ENCODE measurements at regions not wholly inside any gene's neighbourhood (a gene's known extent, or its start where the extent isn't known, plus 50 kb on each side); places are given as distances from the start of the nearest gene placed in this dataset.

GRCh38 chr1:244271004-244271403 is 180.7 kb downstream of the ADSS2 start:
- ATAC-seq (ENCODE audit: poor library complexity) (no peak), DNase-seq (no peak)
- Mint-ChIP-seq H3K4me1 (ENCODE audit: low read depth) (peaks cover 14% of the 10 kb centered on the region), H3K27ac (peak overlapping the region; percentile 14), H3K36me3 (ENCODE audit: low read depth) (no peaks in the 10 kb centered on the region), H3K9me3 (no peaks in the 10 kb centered on the region), H3K4me3 (no peak overlapping the region), H3K27me3 (no peaks in the 10 kb centered on the region)
- CTCF ChIA-PET, result interaction anchor here (1.3 to 1.6 kb wide), 2 partner anchors 29 to 927 kb away, joined by 3 read pairs; no protein-coding TSS in a partner anchor
- POLR2A ChIA-PET, result no interaction called here
- Histone ChIP-seq H3K4me1 (ENCODE audit: insufficient read depth, low read length) (no peaks in the 10 kb centered on the region), H3K36me3 (ENCODE audit: insufficient read depth, low read length) (no peaks in the 10 kb centered on the region), H3K27ac (ENCODE audit: low read depth in 1 of 2, low read length in 2 of 2) (no peak overlapping the region), H3K27me3 (ENCODE audit: control insufficient read depth in 1 of 2, insufficient read depth in 2 of 2, low read length in 2 of 2) (no peaks in the 10 kb centered on the region), H3K9me3 (ENCODE audit: control insufficient read depth in 1 of 2, insufficient read depth in 1 of 2, low read length in 2 of 2) (peaks cover 0 to 5% of the 10 kb centered on the region in 2 experiments), H3K4me3 (ENCODE audit: low read length) (no peak overlapping the region)
- no peak for TF ChIP-seq CTCF (IDR thresholded peaks at IDR 0.05)
- intact Hi-C loops (cut with DNase I, micrococcal nuclease), result loop anchor here (5.0 to 10.0 kb wide), 6 partner anchors 219 to 1804 kb away; partner anchors contain the start of gene ZBTB18 (in 1 of the 2)

- H3K36me3 ChIP-seq (ENCODE audit: insufficient read depth, low read length), result no peaks in the 10 kb centered on the region
- POLR2A ChIA-PET, result interaction anchor here (0.9 to 1.4 kb wide), 2 partner anchors 224 to 856 kb away, joined by 3 to 6 read pairs; no protein-coding TSS in a partner anchor
- H3K4me1 ChIP-seq (ENCODE audit: insufficient read depth, low read length), result no peaks in the 10 kb centered on the region
- Mint-ChIP-seq H3K27me3 (no peaks in the 10 kb centered on the region), H3K4me3 (no peak overlapping the region), H3K27ac (peak overlapping the region; percentile 14), H3K36me3 (ENCODE audit: low read depth) (no peaks in the 10 kb centered on the region), H3K9me3 (no peaks in the 10 kb centered on the region), H3K4me1 (ENCODE audit: low read depth) (peaks cover 14% of the 10 kb centered on the region)
- intact Hi-C loops (cut with DNase I, micrococcal nuclease), result loop anchor here (2.0 to 10.0 kb wide), 7 partner anchors 219 to 1804 kb away; partner anchors contain the start of gene ZBTB18 (in 1 of the 2)
- DNase-seq (no peak), ATAC-seq (ENCODE audit: poor library complexity) (no peak)
- TF ChIP-seq CTCF (IDR thresholded peaks at IDR 0.05), result no peak
- CTCF ChIA-PET, result interaction anchor here (1.3 to 1.6 kb wide), 2 partner anchors 28 to 928 kb away, joined by 3 read pairs; no protein-coding TSS in a partner anchor
- H3K4me3 ChIP-seq (ENCODE audit: low read length), result no peak overlapping the region
- H3K27ac ChIP-seq (ENCODE audit: low read depth in 1 of 2, low read length in 2 of 2), result no peak overlapping the region
- peaks cover 0 to 5% of the 10 kb centered on the region in 2 experiments for H3K9me3 ChIP-seq (ENCODE audit: control insufficient read depth in 1 of 2, insufficient read depth in 1 of 2, low read length in 2 of 2)
- no peaks in the 10 kb centered on the region for H3K27me3 ChIP-seq (ENCODE audit: control insufficient read depth in 1 of 2, insufficient read depth in 2 of 2, low read length in 2 of 2)
These were observed 179.9 kb downstream of the ADSS2 start for GRCh38 chr1:244271691-244272308.

GRCh38 chr1:244272471-244273261 is 179.0 kb downstream of the ADSS2 start:
- intact Hi-C loops (cut with DNase I, micrococcal nuclease), result loop anchor here (1.0 to 10.0 kb wide), 9 partner anchors 220 to 1805 kb away; partner anchors contain the start of gene ZBTB18 (in 1 of the 2)
- no peaks in the 10 kb centered on the region for H3K4me1 ChIP-seq (ENCODE audit: insufficient read depth, low read length)
- Mint-ChIP-seq H3K4me3 (no peak overlapping the region), H3K9me3 (no peaks in the 10 kb centered on the region), H3K27ac (no peak overlapping the region), H3K27me3 (no peaks in the 10 kb centered on the region), H3K4me1 (ENCODE audit: low read depth) (peaks cover 14% of the 10 kb centered on the region), H3K36me3 (ENCODE audit: low read depth) (no peaks in the 10 kb centered on the region)
- ChIA-PET POLR2A (interaction anchor here (1.4 kb wide), 1 partner anchor 225 kb away, joined by 6 read pairs; no protein-coding TSS in a partner anchor), CTCF (interaction anchor here (1.3 kb wide), 1 partner anchor 929 kb away, joined by 3 read pairs; no protein-coding TSS in a partner anchor)
- peak; percentile 96 for ATAC-seq (ENCODE audit: poor library complexity)
- H3K27me3 ChIP-seq (ENCODE audit: control insufficient read depth in 1 of 2, insufficient read depth in 2 of 2, low read length in 2 of 2), result no peaks in the 10 kb centered on the region
- H3K9me3 ChIP-seq (ENCODE audit: control insufficient read depth in 1 of 2, insufficient read depth in 1 of 2, low read length in 2 of 2), result peaks cover 0 to 5% of the 10 kb centered on the region in 2 experiments
- H3K27ac ChIP-seq (ENCODE audit: low read depth in 1 of 2, low read length in 2 of 2), result no peak overlapping the region
- no peak overlapping the region for H3K4me3 ChIP-seq (ENCODE audit: low read length)
- DNase-seq, result peak; percentile 58 to 89 (median 63)
- no peaks in the 10 kb centered on the region for H3K36me3 ChIP-seq (ENCODE audit: insufficient read depth, low read length)
- peak; percentile 99 for TF ChIP-seq CTCF (IDR thresholded peaks at IDR 0.05)

Data from CD4-positive, alpha-beta T cell (primary cell).